ENCODE measurements at regions not wholly inside any gene's neighbourhood (a gene's known extent, or its start where the extent isn't known, plus 50 kb on each side); places are given as distances from the start of the nearest gene placed in this dataset.

GRCh38 chr2:207370646-207371045, 159.1 kb upstream of the CREB1 start:
- TF ChIP-seq ZBTB7A (IDR thresholded peaks at IDR 0.05; ENCODE audit: borderline replicate concordance, control insufficient read depth, low read depth, low read length) (no peak), IRF1 (CRISPR knock-in tag; IDR thresholded peaks at IDR 0.05; ENCODE audit: borderline replicate concordance) (no peak), ZNF551 (CRISPR knock-in tag; IDR thresholded peaks at IDR 0.05) (no peak), ZNF695 (CRISPR knock-in tag; IDR thresholded peaks at IDR 0.05) (no peak)
- Histone ChIP-seq H3K4me1 (replicated peaks in 1 of 2; ENCODE audit: control insufficient read depth in 2 of 2, insufficient read depth in 2 of 2, low read length in 2 of 2) (no peaks in the 10 kb centered on the region), H3K4me2 (ENCODE audit: insufficient read depth, low read length) (no peak overlapping the region), H3K27ac (ENCODE audit: extremely low read depth, low read depth, low read length) (no peak overlapping the region), H3K36me3 (ENCODE audit: control insufficient read depth, insufficient read depth, low read length) (no peaks in the 10 kb centered on the region), H3K79me2 (ENCODE audit: control insufficient read depth, insufficient read depth, low read length) (no peaks in the 10 kb centered on the region), H3K9me3 (replicated peaks; ENCODE audit: control insufficient read depth, insufficient read depth, low read depth, low read length) (no peaks in the 10 kb centered on the region), H3K4me3 (no peak overlapping the region), H4K20me1 (replicated peaks; ENCODE audit: control insufficient read depth, insufficient read depth, low read length) (no peaks in the 10 kb centered on the region), H2AFZ (ENCODE audit: low read depth, low read length) (no peak overlapping the region), H3K9me1 (ENCODE audit: control insufficient read depth, insufficient read depth, low read length) (no peaks in the 10 kb centered on the region), H3K9ac (ENCODE audit: insufficient read depth in 1 of 2, low read depth in 2 of 2, low read length in 2 of 2) (no peak overlapping the region), H3K27me3 (ENCODE audit: control insufficient read depth in 2 of 2, insufficient read depth in 2 of 2, low read length in 2 of 2) (no peaks in the 10 kb centered on the region)
- no TSS peak for BruUV-seq (replicated peaks)
- POLR2A ChIA-PET = no interaction called here
- CTCF ChIA-PET (ENCODE audit: low intra/inter-chr PET ratio) = no interaction called here
- DNase-seq (ENCODE audit: extremely low read depth in 1 of 4, low spot score in 3 of 4) (no peak), ATAC-seq (no peak), FAIRE-seq (no peak)
- 7% methylated on average over 1 of the region's 1 CpG for WGBS (ENCODE audit: insufficient coverage, low coverage, missing lambda C conversion rate)
- in situ Hi-C loops (cut with MboI) = no loop called here
- intact Hi-C loops (cut with micrococcal nuclease) = no loop called here

GRCh38 chr2:207371877-207372276, 157.9 kb upstream of the CREB1 start:
- Histone ChIP-seq H3K27ac (ENCODE audit: extremely low read depth, low read depth, low read length) (no peak overlapping the region), H3K9ac (ENCODE audit: insufficient read depth in 1 of 2, low read depth in 2 of 2, low read length in 2 of 2) (no peak overlapping the region), H2AFZ (ENCODE audit: low read depth, low read length) (no peak overlapping the region), H3K4me1 (replicated peaks in 1 of 2; ENCODE audit: control insufficient read depth in 2 of 2, insufficient read depth in 2 of 2, low read length in 2 of 2) (no peaks in the 10 kb centered on the region), H4K20me1 (replicated peaks; ENCODE audit: control insufficient read depth, insufficient read depth, low read length) (no peaks in the 10 kb centered on the region), H3K4me2 (ENCODE audit: insufficient read depth, low read length) (no peak overlapping the region), H3K9me1 (ENCODE audit: control insufficient read depth, insufficient read depth, low read length) (no peaks in the 10 kb centered on the region), H3K4me3 (no peak overlapping the region), H3K27me3 (ENCODE audit: control insufficient read depth in 2 of 2, insufficient read depth in 2 of 2, low read length in 2 of 2) (no peaks in the 10 kb centered on the region), H3K36me3 (ENCODE audit: control insufficient read depth, insufficient read depth, low read length) (no peaks in the 10 kb centered on the region), H3K9me3 (replicated peaks; ENCODE audit: control insufficient read depth, insufficient read depth, low read depth, low read length) (no peaks in the 10 kb centered on the region), H3K79me2 (ENCODE audit: control insufficient read depth, insufficient read depth, low read length) (no peaks in the 10 kb centered on the region)
- CTCF ChIA-PET (ENCODE audit: low intra/inter-chr PET ratio) = no interaction called here
- intact Hi-C loops (cut with micrococcal nuclease) (no loop called here), in situ Hi-C loops (cut with MboI) (no loop called here)
- no TSS peak for BruUV-seq (replicated peaks)
- POLR2A ChIA-PET = no interaction called here
- FAIRE-seq = no peak
- no peak for ATAC-seq
- TF ChIP-seq ATF2 (CRISPR knock-in tag; IDR thresholded peaks at IDR 0.05) = no peak
- TF ChIP-seq MLX (CRISPR knock-in tag; conservative IDR thresholded peaks at IDR 0.05) = no peak
- TF ChIP-seq ZNF146 (CRISPR knock-in tag; IDR thresholded peaks at IDR 0.05; ENCODE audit: unreplicated experiment) = no peak
- TF ChIP-seq U2AF2 (optimal IDR thresholded peaks at IDR 0.05; ENCODE audit: low read depth, low read length) = no peak
- no peak for TF ChIP-seq ETV1 (tag; conservative IDR thresholded peaks at IDR 0.05; ENCODE audit: low read depth)
- no peak for TF ChIP-seq ARID3B (CRISPR knock-in tag; IDR thresholded peaks at IDR 0.05; ENCODE audit: borderline replicate concordance)
- no peak for DNase-seq (ENCODE audit: extremely low read depth in 1 of 4, low spot score in 3 of 4)

Measured in K562 (cell line).